Stimulated activated CD8-positive, alpha-beta memory T cell treated with anti-CD3 and anti-CD28 coated beads, Interleukin-15, amount 100 ng/mL, for 48 hours (primary cell): ENCODE measurements at regions not wholly inside any gene's neighbourhood (a gene's known extent, or its start where the extent isn't known, plus 50 kb on each side); places are given as distances from the start of the nearest gene placed in this dataset.
"Not testable (repeated sequence)": the region's sequence is repeated elsewhere in the genome, so short reads cannot be mapped to it uniquely, and the experiment has no call there.

ENCODE experiments used
- DNase-seq, 2 donors: peaks; one replicate each; pipeline ENCODE4 v3.0.0-alpha.2; 2020; ENCODE audit warnings: low read depth in 2 of 2

- DNase-seq: no peak
Observed at GRCh38 chr10:3887404-3887803, 102.4 kb upstream of the KLF6 start.

GRCh38 chr10:3886641-3887251, 101.7 kb upstream of the KLF6 start:
- DNase-seq: no peak

GRCh38 chr10:3886191-3886590, 101.2 kb upstream of the KLF6 start:
- no peak for DNase-seq

- no peak for DNase-seq
Observed at GRCh38 chr10:3882855-3883254, 97.8 kb upstream of the KLF6 start.

GRCh38 chr10:3881622-3882021, 96.6 kb upstream of the KLF6 start:
- DNase-seq: no peak

- no peak for DNase-seq
Observed at GRCh38 chr10:3879073-3879472, 94.1 kb upstream of the KLF6 start.

GRCh38 chr10:3877211-3878000, 92.4 kb upstream of the KLF6 start:
- DNase-seq: no peak

- no peak for DNase-seq
Observed at GRCh38 chr10:3876350-3876962, 91.4 kb upstream of the KLF6 start.

GRCh38 chr10:3875842-3876235, 90.8 kb upstream of the KLF6 start:
- DNase-seq: no peak

GRCh38 chr10:3874990-3875841, 90.2 kb upstream of the KLF6 start:
- no peak for DNase-seq

GRCh38 chr10:3874610-3874989, 89.6 kb upstream of the KLF6 start:
- not testable (repeated sequence) for DNase-seq

- DNase-seq: no peak
Observed at GRCh38 chr10:3873728-3874461, 88.9 kb upstream of the KLF6 start.

GRCh38 chr10:3872712-3873329, 87.8 kb upstream of the KLF6 start:
- DNase-seq: no peak

- no peak for DNase-seq
Observed at GRCh38 chr10:3871424-3871996, 86.5 kb upstream of the KLF6 start.

GRCh38 chr10:3869036-3869435, 84.0 kb upstream of the KLF6 start:
- no peak for DNase-seq

- DNase-seq: no peak
Observed at GRCh38 chr10:3868271-3868664, 83.3 kb upstream of the KLF6 start.

- DNase-seq: no peak
Observed at GRCh38 chr10:3867454-3868270, 82.7 kb upstream of the KLF6 start.

- DNase-seq: no peak
Observed at GRCh38 chr10:3866332-3866731, 81.3 kb upstream of the KLF6 start.

- DNase-seq: no peak
Observed at GRCh38 chr10:3865565-3865964, 80.6 kb upstream of the KLF6 start.

GRCh38 chr10:3861795-3862194, 76.8 kb upstream of the KLF6 start:
- DNase-seq: no peak
